ENCODE measurements at regions not wholly inside any gene's neighbourhood (a gene's known extent, or its start where the extent isn't known, plus 50 kb on each side); places are given as distances from the start of the nearest gene placed in this dataset.

DNA sequence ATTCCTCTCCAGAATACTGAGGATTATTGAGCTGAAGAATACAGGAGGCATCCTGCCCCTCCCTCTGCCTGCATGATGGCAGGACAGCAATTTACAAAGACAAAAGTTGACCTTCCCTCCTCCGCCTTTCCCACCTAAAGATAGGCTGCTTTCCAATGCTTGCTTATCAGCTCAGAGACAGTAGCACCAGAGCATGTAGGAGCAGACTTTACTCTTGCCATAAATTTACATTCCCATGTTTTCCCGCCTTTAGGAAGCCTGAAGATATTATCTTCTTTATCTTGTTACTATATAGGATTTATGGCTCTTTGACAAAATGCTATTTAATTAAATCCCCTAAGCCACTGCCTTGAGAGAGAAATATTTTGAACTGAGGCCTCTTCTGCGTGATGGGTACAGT, 135.6 kb upstream of the HNMT start:
- TF ChIP-seq POLR2AphosphoS5 (IDR thresholded peaks at IDR 0.05; ENCODE audit: borderline replicate concordance, low read depth, low read length) = no peak
- no peak for TF ChIP-seq EZH2 (IDR thresholded peaks at IDR 0.05)

Data from SK-N-MC (cell line).